Stomach (tissue), 8 donors: ENCODE measurements at regions not wholly inside any gene's neighbourhood (a gene's known extent, or its start where the extent isn't known, plus 50 kb on each side); places are given as distances from the start of the nearest gene placed in this dataset.
A peak's percentile ranks its signal among the peaks of the same experiment; 100 is the strongest.

Source experiments
- DNase-seq, 2 donors: peaks; one replicate each; pipeline versions ENCODE4 v3.0.0 to v3.0.0-alpha.2; 2013 to 2019
- H3K27ac ChIP-seq, 5 donors: fragments of 200-600 bp in 4 of 5; sonication (generic) in 4 of 5; one replicate each; pipeline ENCODE4 v1.5.1; 2013 to 2019; ENCODE audit warnings: mild to moderate bottlenecking in 1 of 5, moderate library complexity in 1 of 5
- H3K27me3 ChIP-seq, 3 donors: fragments of 200-600 bp; sonication (generic); one replicate each; pipeline ENCODE4 v1.5.1; 2017 to 2019; ENCODE audit warnings: mixed run types in 1 of 3
- H3K36me3 ChIP-seq, 4 donors: fragments of 200-600 bp; sonication (generic); 1 replicate in 3 of 4; 2 replicates in 1 of 4; pipeline ENCODE4 v1.5.1; 2016 to 2019
- H3K4me1 ChIP-seq, 4 donors: fragments of 200-600 bp; sonication (generic); one replicate each; pipeline ENCODE4 v1.5.1; 2016 to 2019
- H3K4me3 ChIP-seq, 4 donors: fragments of 200-600 bp; sonication (generic) in 3 of 4; one replicate each; pipeline ENCODE4 v1.5.1; 2016 to 2019; ENCODE audit warnings: mild to moderate bottlenecking in 1 of 4
- H3K9me3 ChIP-seq, 4 donors: fragments of 200-600 bp; sonication (generic); one replicate each; pipeline ENCODE4 v1.5.1; 2016 to 2019
- CTCF ChIP-seq, 7 experiments: fragments of 450-650 bp in 4 of 7; fragments of 200-600 bp in 3 of 7; sonication (generic) in 3 of 7; IDR thresholded peaks; one replicate each; pipeline ENCODE4 v1.5.1; 2016 to 2019; ENCODE audit warnings: antibody characterized with exemption in 7 of 7, control low read depth in 2 of 7, mild to moderate bottlenecking in 1 of 7
- EP300 ChIP-seq: sonication (generic); formaldehyde crosslinking; IDR thresholded peaks from one replicate; pipeline ENCODE4 v1.6.1; 2017; ENCODE audit warnings: antibody characterized with exemption
- POLR2A ChIP-seq, 4 donors: fragments of 450-650 bp; IDR thresholded peaks; one replicate each; pipeline ENCODE4 v1.6.1; 2016; ENCODE audit warnings: antibody characterized with exemption in 4 of 4, control low read depth in 2 of 4, mild to moderate bottlenecking in 1 of 4, moderate library complexity in 1 of 4
- POLR2AphosphoS5 ChIP-seq, 3 donors: sonication (generic); formaldehyde crosslinking; IDR thresholded peaks; one replicate each; pipeline ENCODE4 v1.6.1; 2016; ENCODE audit warnings: antibody characterized with exemption in 3 of 3
- WGBS, 5 donors: extraction: QIAGEN DNeasy Blood & Tissue Kit in 3 of 5; methylation state at CpG; one replicate each; pipeline versions ENCODE4 v1.1.5 to v1.1.7; 2013 to 2018; 5-methylcytosine and 5-hydroxymethylcytosine counted together
- intact Hi-C: fragments of 100-400 bp; cut with DNase I; formaldehyde crosslinking; loops from one replicate; pipeline ENCODE4 v1.15.1; 2023; ENCODE audit warnings: low total_unique reads
- donor health status: healthy with polysubstance abuse.
- donor health status: Bipolar disorder and iron deficiency.
- donor health status: healthy.

- Histone ChIP-seq H3K27me3 (no peaks in the 10 kb centered on the region), H3K4me3 (no peak overlapping the region), H3K36me3 (no peaks in the 10 kb centered on the region), H3K4me1 (no peaks in the 10 kb centered on the region), H3K27ac (no peak overlapping the region), H3K9me3 (no peaks in the 10 kb centered on the region)
- intact Hi-C loops, result no loop called here
- no peak for DNase-seq
- TF ChIP-seq POLR2A (IDR thresholded peaks at IDR 0.05) (no peak), EP300 (no peak), CTCF (IDR thresholded peaks at IDR 0.05) (no peak), POLR2AphosphoS5 (IDR thresholded peaks at IDR 0.05) (no peak)
- WGBS, 5 donors, result 73 to 98% (median 88%) methylated on average over 1 of the region's 1 CpG
These were observed 276.0 kb downstream of the MRPL39 start for GRCh38 chr21:25331286-25331685.

GRCh38 chr21:25330266-25330665 is 277.0 kb downstream of the MRPL39 start:
- Histone ChIP-seq H3K9me3 (no peaks in the 10 kb centered on the region), H3K36me3 (no peaks in the 10 kb centered on the region), H3K4me1 (no peaks in the 10 kb centered on the region), H3K27ac (no peak overlapping the region), H3K27me3 (no peaks in the 10 kb centered on the region), H3K4me3 (no peak overlapping the region)
- 76 to 90% (median 84%) methylated on average over 2 of the region's 2 CpGs for WGBS, 5 donors
- DNase-seq, result no peak
- TF ChIP-seq CTCF (IDR thresholded peaks at IDR 0.05) (no peak), EP300 (no peak), POLR2AphosphoS5 (IDR thresholded peaks at IDR 0.05) (no peak), POLR2A (IDR thresholded peaks at IDR 0.05) (no peak)
- intact Hi-C loops, result no loop called here

DNA sequence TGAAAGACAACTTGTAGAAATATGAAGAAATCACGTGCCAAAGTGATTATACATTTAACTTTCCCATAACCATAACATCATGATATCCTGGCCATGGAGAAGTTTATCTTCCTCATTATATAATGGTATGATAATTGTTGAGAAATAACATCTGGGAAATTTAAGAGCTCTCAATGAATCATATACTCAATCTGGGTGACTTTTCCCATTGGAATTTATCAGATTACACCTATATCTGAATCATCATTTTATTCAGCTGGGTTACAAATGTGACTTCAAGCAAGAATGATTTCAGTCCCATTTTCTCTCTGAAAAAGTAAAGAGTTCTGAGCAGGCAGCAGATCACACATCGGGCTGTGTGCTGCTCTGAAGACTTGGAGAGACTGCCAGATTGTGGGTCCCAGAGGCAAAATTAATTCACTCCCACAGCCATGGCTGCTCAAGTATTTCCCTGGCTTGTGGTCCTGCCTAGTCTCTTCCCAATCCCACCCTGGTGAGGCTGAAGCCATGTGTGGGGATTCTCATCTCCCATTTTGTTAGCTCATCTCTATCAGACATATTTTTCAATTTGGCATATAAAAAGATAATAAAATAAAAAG is 278.0 kb downstream of the MRPL39 start:
- TF ChIP-seq EP300, result no peak
- no peak for TF ChIP-seq POLR2AphosphoS5 (IDR thresholded peaks at IDR 0.05)
- TF ChIP-seq POLR2A (IDR thresholded peaks at IDR 0.05), result no peak
- TF ChIP-seq CTCF (IDR thresholded peaks at IDR 0.05), result no peak
- Histone ChIP-seq H3K4me1 (no peaks in the 10 kb centered on the region), H3K27me3 (no peaks in the 10 kb centered on the region), H3K36me3 (no peaks in the 10 kb centered on the region), H3K4me3 (no peak overlapping the region), H3K27ac (no peak overlapping the region), H3K9me3 (no peaks in the 10 kb centered on the region)
- WGBS, 5 donors, result 45 to 62% (median 53%) methylated on average over 2 of the region's 2 CpGs
- intact Hi-C loops, result no loop called here
- peak in 1 of 2 donors; percentile 57 for DNase-seq

DNA sequence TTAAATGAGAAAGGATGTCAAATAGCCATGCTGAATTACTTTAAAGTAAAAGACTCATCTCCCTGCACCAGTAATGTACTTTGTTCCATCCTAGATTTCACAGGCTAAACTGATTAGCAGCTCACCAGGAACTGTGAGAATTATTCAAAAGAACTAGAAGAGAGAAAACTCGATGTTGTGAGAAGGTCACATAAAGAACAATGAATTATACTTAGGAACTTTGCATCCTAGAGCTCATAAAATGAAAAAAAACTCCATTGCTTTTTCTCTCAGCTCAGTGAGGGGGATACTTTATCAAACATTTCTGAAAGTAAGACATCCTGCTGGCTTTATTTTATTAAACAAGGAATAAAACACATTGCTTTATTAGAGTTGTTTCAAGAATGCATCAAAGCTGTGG is 278.5 kb downstream of the MRPL39 start:
- intact Hi-C loops, result no loop called here
- WGBS, 5 donors, result 19 to 29% (median 21%) methylated on average over 1 of the region's 1 CpG
- no peak overlapping the region for H3K4me3 ChIP-seq
- H3K9me3 ChIP-seq, result no peaks in the 10 kb centered on the region
- DNase-seq, result no peak
- no peaks in the 10 kb centered on the region for H3K4me1 ChIP-seq
- no peaks in the 10 kb centered on the region for H3K27me3 ChIP-seq
- H3K36me3 ChIP-seq, result no peaks in the 10 kb centered on the region
- no peak for TF ChIP-seq POLR2AphosphoS5 (IDR thresholded peaks at IDR 0.05)
- H3K27ac ChIP-seq, result no peak overlapping the region

DNA sequence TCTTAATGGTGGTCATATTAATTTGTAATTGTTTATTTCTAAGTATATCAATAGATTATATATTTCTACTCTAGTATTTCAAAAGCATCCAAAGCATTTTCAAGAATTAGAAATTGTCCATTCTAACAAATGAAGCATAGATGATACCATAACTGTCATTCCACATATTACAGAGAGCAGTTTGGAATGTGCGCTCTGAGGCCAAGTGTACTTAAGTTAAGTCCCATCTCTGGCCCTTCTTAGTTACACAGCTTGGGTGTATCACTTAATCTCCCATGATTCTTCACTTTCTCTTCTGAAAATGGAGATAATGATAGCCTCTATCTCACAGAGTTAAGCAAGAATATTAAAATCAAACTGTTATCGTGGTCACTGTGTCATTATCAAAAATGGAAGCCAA is 281.1 kb downstream of the MRPL39 start:
- DNase-seq, result peak in 1 of 2 donors; percentile 6
- Histone ChIP-seq H3K27ac (no peak overlapping the region), H3K4me3 (no peak overlapping the region), H3K4me1 (no peaks in the 10 kb centered on the region), H3K9me3 (no peaks in the 10 kb centered on the region), H3K27me3 (no peaks in the 10 kb centered on the region), H3K36me3 (no peaks in the 10 kb centered on the region)
- intact Hi-C loops, result no loop called here
- WGBS, 5 donors, result 68 to 81% (median 75%) methylated on average over 2 of the region's 2 CpGs
- TF ChIP-seq CTCF (IDR thresholded peaks at IDR 0.05) (no peak), POLR2A (IDR thresholded peaks at IDR 0.05) (no peak), POLR2AphosphoS5 (IDR thresholded peaks at IDR 0.05) (no peak), EP300 (no peak)
